OCI-LY1 (cell line): ENCODE measurements at regions not wholly inside any gene's neighbourhood (a gene's known extent, or its start where the extent isn't known, plus 50 kb on each side); places are given as distances from the start of the nearest gene placed in this dataset.

Experiments
- H2AFZ ChIP-seq: fragments of 200-600 bp; sonication (generic), shearing (Covaris generic); 2 replicates; pipeline ENCODE4 v1.6.0; 2014; ENCODE audit warnings: antibody characterized with exemption, mild to moderate bottlenecking, low read length
- H3F3A ChIP-seq: fragments of 200-600 bp; sonication (generic), shearing (Covaris generic); 2 replicates; pipeline ENCODE4 v1.6.0; 2014; ENCODE audit warnings: mild to moderate bottlenecking, antibody characterized with exemption, low read length, moderate library complexity; ENCODE audit not compliant: insufficient read depth
- H3K27ac ChIP-seq: fragments of 200-600 bp; sonication (generic); 2 replicates; pipeline ENCODE4 v1.5.1; 2014; ENCODE audit warnings: low read length, mixed run types, mild to moderate bottlenecking, low read depth; ENCODE audit not compliant: poor library complexity, severe bottlenecking
- H3K27me3 ChIP-seq: fragments of 200-600 bp; sonication (generic); 2 replicates; pipeline ENCODE4 v1.6.0; 2014; ENCODE audit warnings: antibody characterized with exemption, mild to moderate bottlenecking, low read length, moderate library complexity; ENCODE audit not compliant: insufficient read depth
- H3K36me3 ChIP-seq: fragments of 200-600 bp; sonication (generic); 2 replicates; pipeline ENCODE4 v1.6.1; 2014; ENCODE audit warnings: mild to moderate bottlenecking, antibody characterized with exemption, low read length, moderate library complexity, mixed read lengths; ENCODE audit not compliant: insufficient read depth
- H3K4me1 ChIP-seq: fragments of 200-600 bp; sonication (generic); 2 replicates; pipeline ENCODE4 v1.5.1; 2014; ENCODE audit warnings: mild to moderate bottlenecking, low read length, moderate library complexity; ENCODE audit not compliant: insufficient read depth, severe bottlenecking
- H3K4me2 ChIP-seq: fragments of 200-600 bp; sonication (generic), shearing (Covaris generic); 2 replicates; pipeline ENCODE4 v1.6.1; 2014; ENCODE audit warnings: low read length
- H3K4me3 ChIP-seq: fragments of 200-600 bp; sonication (generic); 2 replicates; pipeline ENCODE4 v1.5.1; 2014; ENCODE audit warnings: low read length, low read depth, mild to moderate bottlenecking, mixed read lengths; ENCODE audit not compliant: poor library complexity, severe bottlenecking
- H3K79me2 ChIP-seq: fragments of 200-600 bp; shearing (Covaris generic); 2 replicates; pipeline ENCODE4 v1.6.1; 2016; ENCODE audit warnings: mixed run types, low read length, mixed read lengths; ENCODE audit not compliant: insufficient read depth
- H3K9ac ChIP-seq: fragments of 200-600 bp; sonication (generic), shearing (Covaris generic); 2 replicates; pipeline ENCODE4 v1.6.1; 2014; ENCODE audit warnings: mild to moderate bottlenecking, low read length, mixed read lengths
- H3K9me2 ChIP-seq: fragments of 200-600 bp; sonication (generic), shearing (Covaris generic); 2 replicates; pipeline ENCODE4 v1.6.1; 2014; ENCODE audit warnings: low read depth, mild to moderate bottlenecking, low read length, mixed read lengths
- H3K9me3 ChIP-seq: fragments of 200-600 bp; shearing (Covaris generic); 2 replicates; pipeline ENCODE4 v1.6.1; 2014; ENCODE audit warnings: low read length, mixed read lengths
- H4K20me1 ChIP-seq: fragments of 200-600 bp; sonication (generic), shearing (Covaris generic); 2 replicates; pipeline ENCODE4 v1.6.0; 2016; ENCODE audit warnings: mild to moderate bottlenecking, low read length; ENCODE audit not compliant: insufficient read depth
- EZH2 ChIP-seq: fragments of 200-600 bp; sonication (generic), shearing (Covaris generic); IDR thresholded peaks from 2 replicates; pipeline ENCODE4 v1.8.0; 2017; ENCODE audit warnings: borderline replicate concordance, mixed run types, mild to moderate bottlenecking, antibody characterized with exemption, low read length, moderate library complexity, mixed read lengths
- TF ChIP-seq, protein P1 (sequence below): fragments of 200-600 bp; sonication (generic), shearing (Covaris generic); IDR thresholded peaks from 2 replicates; pipeline ENCODE4 v1.5.1; 2017; ENCODE audit warnings: mild to moderate bottlenecking, antibody characterized with exemption, low read length, moderate library complexity, mixed read lengths

DNA sequence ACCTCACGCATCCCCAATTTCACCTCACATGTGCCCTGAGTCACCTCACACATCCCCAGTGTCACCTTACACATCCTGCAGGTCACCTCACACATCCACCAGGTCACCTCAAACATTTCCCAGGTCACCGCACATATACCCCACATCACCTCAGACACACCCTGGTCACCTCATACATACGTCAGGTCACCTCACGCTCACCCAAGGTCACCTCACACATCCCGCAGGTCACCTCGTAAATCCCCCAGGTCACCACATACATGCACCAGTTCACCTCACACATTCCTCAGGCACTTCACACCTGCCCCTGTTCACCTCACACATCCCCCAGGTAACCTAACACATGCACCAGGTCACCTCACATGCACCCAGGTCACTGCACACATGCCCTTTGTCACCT is 864.0 kb downstream of the TMEM121 start:
- Histone ChIP-seq H3F3A (no peaks in the 10 kb centered on the region), H3K9me2 (no peaks in the 10 kb centered on the region), H3K9ac (no peak overlapping the region), H3K36me3 (no peaks in the 10 kb centered on the region), H4K20me1 (no peaks in the 10 kb centered on the region), H3K27me3 (no peaks in the 10 kb centered on the region), H3K79me2 (no peaks in the 10 kb centered on the region), H3K4me1 (no peaks in the 10 kb centered on the region), H3K4me3 (no peak overlapping the region), H3K27ac (no peak overlapping the region), H3K9me3 (no peaks in the 10 kb centered on the region), H3K4me2 (no peak overlapping the region), H2AFZ (no peak overlapping the region)
- TF ChIP-seq, protein P1, sequence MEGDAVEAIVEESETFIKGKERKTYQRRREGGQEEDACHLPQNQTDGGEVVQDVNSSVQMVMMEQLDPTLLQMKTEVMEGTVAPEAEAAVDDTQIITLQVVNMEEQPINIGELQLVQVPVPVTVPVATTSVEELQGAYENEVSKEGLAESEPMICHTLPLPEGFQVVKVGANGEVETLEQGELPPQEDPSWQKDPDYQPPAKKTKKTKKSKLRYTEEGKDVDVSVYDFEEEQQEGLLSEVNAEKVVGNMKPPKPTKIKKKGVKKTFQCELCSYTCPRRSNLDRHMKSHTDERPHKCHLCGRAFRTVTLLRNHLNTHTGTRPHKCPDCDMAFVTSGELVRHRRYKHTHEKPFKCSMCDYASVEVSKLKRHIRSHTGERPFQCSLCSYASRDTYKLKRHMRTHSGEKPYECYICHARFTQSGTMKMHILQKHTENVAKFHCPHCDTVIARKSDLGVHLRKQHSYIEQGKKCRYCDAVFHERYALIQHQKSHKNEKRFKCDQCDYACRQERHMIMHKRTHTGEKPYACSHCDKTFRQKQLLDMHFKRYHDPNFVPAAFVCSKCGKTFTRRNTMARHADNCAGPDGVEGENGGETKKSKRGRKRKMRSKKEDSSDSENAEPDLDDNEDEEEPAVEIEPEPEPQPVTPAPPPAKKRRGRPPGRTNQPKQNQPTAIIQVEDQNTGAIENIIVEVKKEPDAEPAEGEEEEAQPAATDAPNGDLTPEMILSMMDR = no peak

DNA sequence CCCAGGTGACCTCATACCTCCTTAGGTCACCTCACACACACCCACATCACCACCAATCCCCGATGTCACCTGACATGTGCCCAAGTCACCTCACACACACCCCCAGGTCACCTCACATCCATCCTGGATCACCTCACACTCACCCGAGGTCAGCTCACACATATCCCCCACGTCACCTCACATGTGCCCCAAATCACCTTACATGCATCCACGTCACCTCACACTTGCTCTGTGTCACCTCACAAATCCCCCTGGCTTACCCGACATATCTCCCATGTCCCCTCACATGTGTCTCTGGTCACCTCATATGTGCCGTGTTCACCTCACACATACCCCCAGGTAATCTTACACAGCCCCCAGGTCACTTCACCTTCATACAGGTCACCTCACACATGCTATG is 864.6 kb downstream of the TMEM121 start:
- Histone ChIP-seq H3K4me1 (no peaks in the 10 kb centered on the region), H3K4me3 (no peak overlapping the region), H2AFZ (no peak overlapping the region), H3K79me2 (no peaks in the 10 kb centered on the region), H3K4me2 (no peak overlapping the region), H3K36me3 (no peaks in the 10 kb centered on the region), H3K27ac (no peak overlapping the region), H3K9ac (no peak overlapping the region), H3F3A (no peaks in the 10 kb centered on the region), H3K9me2 (no peaks in the 10 kb centered on the region), H4K20me1 (no peaks in the 10 kb centered on the region), H3K9me3 (no peaks in the 10 kb centered on the region), H3K27me3 (no peaks in the 10 kb centered on the region)
- no peak for TF ChIP-seq EZH2
- TF ChIP-seq, protein P1 = no peak

DNA sequence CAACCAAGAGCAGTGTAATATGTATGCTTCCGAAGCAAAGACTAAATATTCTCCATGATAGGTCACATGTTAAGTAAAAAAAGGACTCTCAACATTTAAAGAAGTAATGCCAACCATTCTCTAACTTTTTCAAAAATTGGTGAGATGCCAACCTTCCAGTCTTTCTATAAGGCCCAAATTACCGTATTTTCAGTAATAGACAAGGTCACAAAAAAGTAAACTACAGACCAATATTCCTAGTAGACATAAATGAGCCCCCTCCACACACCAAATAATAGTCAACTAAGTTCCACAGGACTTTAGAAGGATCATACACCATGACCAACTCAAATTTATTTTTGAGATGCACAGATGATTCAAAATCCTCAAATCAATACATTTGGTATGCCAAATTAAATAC is 867.4 kb downstream of the TMEM121 start:
- Histone ChIP-seq H3K4me3 (no peak overlapping the region), H3K27ac (no peak overlapping the region), H3K4me2 (no peak overlapping the region), H3K79me2 (no peaks in the 10 kb centered on the region), H4K20me1 (no peaks in the 10 kb centered on the region), H3K36me3 (no peaks in the 10 kb centered on the region), H3K9ac (no peak overlapping the region), H3K9me3 (no peaks in the 10 kb centered on the region), H3F3A (no peaks in the 10 kb centered on the region), H2AFZ (no peak overlapping the region), H3K27me3 (no peaks in the 10 kb centered on the region; the same call in 1 of the 2 replicates), H3K4me1 (no peaks in the 10 kb centered on the region), H3K9me2 (no peaks in the 10 kb centered on the region)
- TF ChIP-seq, protein P1 = no peak
- TF ChIP-seq EZH2 = no peak
